H7 (cell line): ENCODE measurements at regions not wholly inside any gene's neighbourhood (a gene's known extent, or its start where the extent isn't known, plus 50 kb on each side); places are given as distances from the start of the nearest gene placed in this dataset.

Experiments
- DNase-seq: peaks from one replicate; pipeline ENCODE4 v3.0.0; 2012
- H3K27me3 ChIP-seq: 2 replicates; pipeline ENCODE4 v1.6.0; 2011; ENCODE audit warnings: mild to moderate bottlenecking, low read length; ENCODE audit not compliant: control insufficient read depth, insufficient read depth
- H3K36me3 ChIP-seq: replicated peaks from 2 replicates; pipeline ENCODE4 v1.5.1; 2011; ENCODE audit warnings: low read length; ENCODE audit not compliant: control insufficient read depth, insufficient read depth
- H3K4me3 ChIP-seq: 2 replicates; pipeline ENCODE4 v1.5.1; 2011; ENCODE audit warnings: low read depth, mild to moderate bottlenecking, control low read depth, low read length, moderate library complexity; ENCODE audit not compliant: insufficient read depth

DNA sequence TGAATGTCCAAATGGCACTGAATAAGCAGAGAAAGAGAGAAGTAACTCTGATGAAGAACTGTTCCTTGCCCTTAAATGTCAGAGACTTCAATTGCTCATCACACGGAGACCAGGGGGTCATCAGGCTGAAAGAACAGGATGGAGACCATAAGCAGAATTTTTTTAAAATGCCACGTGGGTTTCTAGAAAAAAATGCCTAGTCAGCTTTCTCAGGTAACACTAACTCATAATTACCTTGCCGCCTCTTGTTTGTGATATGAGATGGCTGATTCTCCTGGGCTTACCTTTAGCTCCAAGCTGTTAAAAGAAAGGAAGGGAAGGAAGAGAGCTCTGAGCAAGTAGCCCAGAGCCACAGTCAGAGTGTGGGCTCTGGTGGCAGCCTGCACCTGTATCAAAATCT, 372.0 kb downstream of the GPAM start:
- Histone ChIP-seq H3K27me3 (no peaks in the 10 kb centered on the region), H3K36me3 (no peaks in the 10 kb centered on the region)
- DNase-seq, result no peak

DNA sequence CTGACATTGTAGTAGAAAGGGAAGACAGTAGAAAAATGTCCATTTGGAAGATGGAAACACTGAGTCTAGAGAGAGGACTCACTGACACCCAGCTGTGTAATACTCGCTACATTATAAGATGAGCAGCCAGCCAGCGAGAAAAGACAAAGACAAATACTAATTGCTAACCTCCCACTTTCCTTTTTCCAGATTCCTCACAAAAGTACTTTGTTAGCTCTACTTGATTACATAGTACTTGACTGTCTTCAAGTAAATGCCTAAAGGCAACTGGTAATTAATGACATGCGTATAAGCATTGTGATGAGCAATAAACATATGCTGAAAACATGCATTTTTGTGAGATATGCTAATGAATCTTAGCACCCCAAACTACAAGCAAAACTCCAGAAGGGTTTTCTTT, 363.1 kb downstream of the GPAM start:
- H3K4me3 ChIP-seq, result no peak overlapping the region
- no peak for DNase-seq
- no peaks in the 10 kb centered on the region for H3K27me3 ChIP-seq
- H3K36me3 ChIP-seq, result no peaks in the 10 kb centered on the region

More for the DNA sequence above, 372.0 kb downstream of the GPAM start:
- H3K4me3 ChIP-seq, result no peak overlapping the region

- DNase-seq, result no peak
- Histone ChIP-seq H3K27me3 (no peaks in the 10 kb centered on the region), H3K4me3 (no peak overlapping the region), H3K36me3 (no peaks in the 10 kb centered on the region)
These were observed 361.7 kb downstream of the GPAM start for GRCh38 chr10:111821871-111822270.

GRCh38 chr10:111822661-111823060, 360.9 kb downstream of the GPAM start:
- H3K27me3 ChIP-seq, result no peaks in the 10 kb centered on the region
- no peak overlapping the region for H3K4me3 ChIP-seq

DNA sequence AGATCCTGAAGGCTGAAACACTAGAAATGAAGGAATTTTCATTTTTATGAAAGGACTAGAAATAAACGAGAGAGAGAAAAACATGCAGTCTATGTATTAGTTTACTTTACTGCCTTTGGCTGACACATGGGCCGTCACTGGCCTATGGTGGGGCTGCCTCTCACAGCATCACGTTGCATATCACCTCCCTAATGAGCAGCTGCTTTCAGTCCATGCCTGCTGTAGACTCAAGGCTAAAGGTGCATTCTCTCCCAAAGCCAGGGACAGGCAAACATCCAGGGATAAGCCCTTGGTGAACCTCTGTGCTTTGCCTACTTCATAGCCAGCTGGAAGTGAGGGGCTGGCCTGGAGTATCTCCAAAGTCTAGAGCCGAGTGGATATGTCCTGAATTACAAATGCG, 359.4 kb downstream of the GPAM start:
- Histone ChIP-seq H3K27me3 (no peaks in the 10 kb centered on the region), H3K36me3 (no peaks in the 10 kb centered on the region), H3K4me3 (no peak overlapping the region)
- no peak for DNase-seq

More at GRCh38 chr10:111822661-111823060, 360.9 kb downstream of the GPAM start:
- DNase-seq, result no peak
- no peaks in the 10 kb centered on the region for H3K36me3 ChIP-seq

DNA sequence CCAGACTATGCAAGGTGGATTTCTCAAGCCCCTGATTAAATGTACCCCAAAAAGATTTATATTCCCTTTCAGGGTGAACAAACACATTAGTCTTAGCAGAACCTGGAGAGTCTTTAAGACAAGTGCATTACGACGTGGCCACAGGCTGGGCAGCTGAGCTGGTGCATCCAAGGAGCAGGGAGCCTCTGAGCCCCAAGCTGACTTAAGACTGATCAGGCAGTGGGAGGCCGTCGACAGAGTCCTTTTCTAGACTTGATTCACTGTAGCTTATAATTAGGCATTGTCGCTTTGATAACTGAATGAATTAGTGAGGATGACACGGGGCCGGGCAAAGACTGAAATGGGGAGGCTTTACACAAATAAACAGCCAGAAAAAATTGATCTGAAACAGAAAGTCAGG, 353.2 kb downstream of the GPAM start:
- no peak overlapping the region for H3K4me3 ChIP-seq
- no peak for DNase-seq
- no peaks in the 10 kb centered on the region for H3K36me3 ChIP-seq
- H3K27me3 ChIP-seq, result no peaks in the 10 kb centered on the region

GRCh38 chr10:111831058-111831457, 352.5 kb downstream of the GPAM start:
- no peaks in the 10 kb centered on the region for H3K36me3 ChIP-seq
- H3K27me3 ChIP-seq, result no peaks in the 10 kb centered on the region
- no peak overlapping the region for H3K4me3 ChIP-seq
- no peak for DNase-seq

GRCh38 chr10:111833251-111833650, 350.3 kb downstream of the GPAM start:
- no peak overlapping the region for H3K4me3 ChIP-seq
- no peaks in the 10 kb centered on the region for H3K27me3 ChIP-seq
- DNase-seq, result no peak
- no peaks in the 10 kb centered on the region for H3K36me3 ChIP-seq

- DNase-seq, result no peak
- no peaks in the 10 kb centered on the region for H3K27me3 ChIP-seq
- no peak overlapping the region for H3K4me3 ChIP-seq
- H3K36me3 ChIP-seq, result no peaks in the 10 kb centered on the region
These were observed 348.0 kb downstream of the GPAM start for GRCh38 chr10:111835574-111835973.

GRCh38 chr10:111836064-111836463, 347.5 kb downstream of the GPAM start:
- H3K36me3 ChIP-seq, result no peaks in the 10 kb centered on the region
- no peaks in the 10 kb centered on the region for H3K27me3 ChIP-seq
- no peak for DNase-seq
- H3K4me3 ChIP-seq, result no peak overlapping the region

DNA sequence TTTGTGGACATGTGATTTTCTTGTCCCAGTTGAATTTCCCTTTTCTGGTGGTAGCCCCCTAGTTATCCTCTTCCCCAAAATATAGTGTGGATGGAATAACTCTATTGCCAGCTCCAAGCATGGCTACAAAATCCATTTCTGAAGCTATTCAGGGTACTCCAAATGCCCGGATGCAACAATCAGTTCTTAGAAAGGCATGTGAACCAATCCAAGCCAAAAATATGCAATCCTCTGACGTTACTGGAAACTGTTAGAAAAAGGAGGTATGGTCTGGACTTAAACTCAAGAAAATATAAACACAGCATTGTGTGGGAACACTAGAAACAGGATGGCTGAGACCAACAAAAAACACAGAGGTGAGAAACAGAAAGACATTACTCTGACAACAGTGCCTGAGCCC, 347.0 kb downstream of the GPAM start:
- DNase-seq, result no peak
- no peaks in the 10 kb centered on the region for H3K36me3 ChIP-seq
- H3K4me3 ChIP-seq, result no peak overlapping the region
- H3K27me3 ChIP-seq, result no peaks in the 10 kb centered on the region

GRCh38 chr10:111837086-111837485, 346.5 kb downstream of the GPAM start:
- H3K4me3 ChIP-seq, result no peak overlapping the region

DNA sequence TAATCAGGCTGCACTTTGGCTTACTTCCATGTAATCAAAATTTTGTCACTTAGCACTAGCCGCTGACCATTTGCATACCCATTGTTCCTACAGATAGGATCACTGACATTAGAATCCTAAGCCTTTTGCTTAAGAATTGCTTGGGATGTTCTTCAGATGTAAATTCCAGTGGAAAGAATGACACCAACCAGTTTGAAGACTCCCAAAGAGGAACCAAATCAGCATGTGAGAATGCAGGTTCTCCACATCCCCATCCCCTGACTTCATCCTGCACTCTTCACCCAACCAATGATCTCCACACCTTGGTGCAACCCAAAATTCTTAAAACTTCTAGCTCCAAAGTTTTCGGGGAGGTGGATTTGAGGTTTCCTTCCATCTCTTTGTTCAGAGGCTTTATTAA, 345.6 kb downstream of the GPAM start:
- no peaks in the 10 kb centered on the region for H3K36me3 ChIP-seq
- H3K27me3 ChIP-seq, result no peaks in the 10 kb centered on the region
- H3K4me3 ChIP-seq, result no peak overlapping the region
- DNase-seq, result peak; percentile 16

More at GRCh38 chr10:111837086-111837485, 346.5 kb downstream of the GPAM start:
- Histone ChIP-seq H3K36me3 (no peaks in the 10 kb centered on the region), H3K27me3 (no peaks in the 10 kb centered on the region)
- DNase-seq, result no peak

GRCh38 chr10:111840546-111840945, 343.0 kb downstream of the GPAM start:
- Histone ChIP-seq H3K36me3 (no peaks in the 10 kb centered on the region), H3K27me3 (no peaks in the 10 kb centered on the region), H3K4me3 (no peak overlapping the region)
- DNase-seq, result no peak

DNA sequence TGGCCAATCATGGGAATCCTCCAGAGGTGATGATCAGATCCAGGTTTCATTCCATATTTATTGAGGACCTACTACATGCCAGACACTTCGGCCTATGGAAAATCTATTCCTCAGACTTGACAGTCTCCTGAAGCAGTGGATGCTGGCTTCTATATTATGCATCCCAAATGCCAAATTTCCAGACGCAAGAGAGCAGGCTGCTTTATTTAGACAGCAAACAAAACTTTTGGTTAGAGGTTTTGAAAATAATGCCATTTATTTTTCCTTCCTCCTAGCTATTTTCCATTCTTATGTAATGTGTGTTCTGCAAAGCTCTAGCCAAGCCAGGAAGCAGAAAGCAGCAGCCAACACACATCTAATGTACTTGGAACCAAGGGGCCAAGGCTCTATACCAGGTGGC, 330.8 kb downstream of the GPAM start:
- H3K4me3 ChIP-seq, result no peak overlapping the region
- no peak for DNase-seq
- H3K27me3 ChIP-seq, result no peaks in the 10 kb centered on the region
- no peaks in the 10 kb centered on the region for H3K36me3 ChIP-seq

DNA sequence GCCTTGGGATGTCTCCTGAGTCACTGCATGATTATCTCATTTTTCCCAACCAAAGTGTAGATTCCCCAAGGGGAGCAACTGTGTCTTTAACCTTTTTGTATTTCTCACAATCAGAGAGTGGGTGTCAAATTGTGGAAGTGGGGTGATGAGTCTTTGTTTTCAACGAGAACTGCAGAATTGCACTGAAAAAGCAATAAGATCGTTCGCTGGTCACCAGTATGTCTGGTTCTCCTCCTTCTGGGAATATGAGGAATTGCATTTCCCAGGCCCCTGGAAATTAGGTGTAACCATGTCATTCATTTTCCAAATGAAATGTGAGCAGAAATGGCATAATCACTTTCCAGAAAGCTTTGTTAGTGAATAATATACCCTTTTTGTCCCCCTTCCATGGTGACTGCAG, 326.9 kb downstream of the GPAM start:
- peak; percentile 22 for DNase-seq
- no peak overlapping the region for H3K4me3 ChIP-seq
- H3K27me3 ChIP-seq, result no peaks in the 10 kb centered on the region
- H3K36me3 ChIP-seq, result no peaks in the 10 kb centered on the region
